ENCODE measurements at regions not wholly inside any gene's neighbourhood (a gene's known extent, or its start where the extent isn't known, plus 50 kb on each side); places are given as distances from the start of the nearest gene placed in this dataset.

GRCh38 chr11:130623670-130624668 is 175.5 kb downstream of the ADAMTS15 start:
- Histone ChIP-seq H3K79me2 (ENCODE audit: insufficient read depth, low read length) (no peaks in the 10 kb centered on the region), H3K27ac (ENCODE audit: low read length) (no peak overlapping the region), H3K36me3 (ENCODE audit: insufficient read depth, low read length) (no peaks in the 10 kb centered on the region), H3K4me3 (ENCODE audit: low read depth in 1 of 2, low read length in 2 of 2) (no peak overlapping the region), H2AFZ (ENCODE audit: low read depth, low read length) (no peak overlapping the region), H3K4me2 (ENCODE audit: insufficient read depth, low read length) (no peak overlapping the region), H3K4me1 (ENCODE audit: insufficient read depth, low read length) (no peaks in the 10 kb centered on the region), H4K20me1 (ENCODE audit: insufficient read depth, low read length) (no peaks in the 10 kb centered on the region), H3K9ac (ENCODE audit: low read depth, low read length) (no peak overlapping the region), H3K9me3 (ENCODE audit: insufficient read depth, low read length, severe bottlenecking) (no peaks in the 10 kb centered on the region), H3K27me3 (ENCODE audit: insufficient read depth, low read length, poor library complexity) (peaks cover 4% of the 10 kb centered on the region)
- ATAC-seq (ENCODE audit: insufficient read depth, low read depth) (no peak), DNase-seq (no peak)
- TF ChIP-seq CTCF (IDR thresholded peaks at IDR 0.05; ENCODE audit: borderline replicate concordance, extremely low read depth, low read length, poor library complexity, severe bottlenecking) = no peak
- TF ChIP-seq EZH2 (IDR thresholded peaks at IDR 0.05; ENCODE audit: borderline replicate concordance, low read depth, low read length, severe bottlenecking) = no peak

GRCh38 chr11:130624971-130625544 is 176.6 kb downstream of the ADAMTS15 start:
- no peaks in the 10 kb centered on the region for H3K4me1 ChIP-seq (ENCODE audit: insufficient read depth, low read length)
- H3K9ac ChIP-seq (ENCODE audit: low read depth, low read length) = no peak overlapping the region
- peaks cover 7% of the 10 kb centered on the region for H3K27me3 ChIP-seq (ENCODE audit: insufficient read depth, low read length, poor library complexity)
- H3K27ac ChIP-seq (ENCODE audit: low read length) = no peak overlapping the region
- no peak for ATAC-seq (ENCODE audit: insufficient read depth, low read depth)
- H3K79me2 ChIP-seq (ENCODE audit: insufficient read depth, low read length) = no peaks in the 10 kb centered on the region
- no peak overlapping the region for H3K4me3 ChIP-seq (ENCODE audit: low read depth in 1 of 2, low read length in 2 of 2)
- no peaks in the 10 kb centered on the region for H3K9me3 ChIP-seq (ENCODE audit: insufficient read depth, low read length, severe bottlenecking)
- H2AFZ ChIP-seq (ENCODE audit: low read depth, low read length) = no peak overlapping the region
- TF ChIP-seq CTCF (IDR thresholded peaks at IDR 0.05; ENCODE audit: borderline replicate concordance, extremely low read depth, low read length, poor library complexity, severe bottlenecking) = no peak
- no peak for TF ChIP-seq EZH2 (IDR thresholded peaks at IDR 0.05; ENCODE audit: borderline replicate concordance, low read depth, low read length, severe bottlenecking)
- H3K36me3 ChIP-seq (ENCODE audit: insufficient read depth, low read length) = no peaks in the 10 kb centered on the region
- H3K4me2 ChIP-seq (ENCODE audit: insufficient read depth, low read length) = no peak overlapping the region
- no peaks in the 10 kb centered on the region for H4K20me1 ChIP-seq (ENCODE audit: insufficient read depth, low read length)
- DNase-seq = no peak

- DNase-seq (no peak), ATAC-seq (ENCODE audit: insufficient read depth, low read depth) (no peak)
- no peaks in the 10 kb centered on the region for H4K20me1 ChIP-seq (ENCODE audit: insufficient read depth, low read length)
- H3K9ac ChIP-seq (ENCODE audit: low read depth, low read length) = no peak overlapping the region
- peaks cover 7% of the 10 kb centered on the region for H3K27me3 ChIP-seq (ENCODE audit: insufficient read depth, low read length, poor library complexity)
- H3K4me1 ChIP-seq (ENCODE audit: insufficient read depth, low read length) = no peaks in the 10 kb centered on the region
- H3K4me3 ChIP-seq (ENCODE audit: low read depth in 1 of 2, low read length in 2 of 2) = no peak overlapping the region
- no peaks in the 10 kb centered on the region for H3K79me2 ChIP-seq (ENCODE audit: insufficient read depth, low read length)
- H3K27ac ChIP-seq (ENCODE audit: low read length) = no peak overlapping the region
- no peak overlapping the region for H2AFZ ChIP-seq (ENCODE audit: low read depth, low read length)
- H3K9me3 ChIP-seq (ENCODE audit: insufficient read depth, low read length, severe bottlenecking) = no peaks in the 10 kb centered on the region
- no peaks in the 10 kb centered on the region for H3K36me3 ChIP-seq (ENCODE audit: insufficient read depth, low read length)
- no peak for TF ChIP-seq EZH2 (IDR thresholded peaks at IDR 0.05; ENCODE audit: borderline replicate concordance, low read depth, low read length, severe bottlenecking)
- no peak for TF ChIP-seq CTCF (IDR thresholded peaks at IDR 0.05; ENCODE audit: borderline replicate concordance, extremely low read depth, low read length, poor library complexity, severe bottlenecking)
- no peak overlapping the region for H3K4me2 ChIP-seq (ENCODE audit: insufficient read depth, low read length)
Observed at GRCh38 chr11:130625578-130626306, 177.3 kb downstream of the ADAMTS15 start.
